Gastroesophageal sphincter (tissue), 3 donors: ENCODE measurements at regions not wholly inside any gene's neighbourhood (a gene's known extent, or its start where the extent isn't known, plus 50 kb on each side); places are given as distances from the start of the nearest gene placed in this dataset.

Experiments
- CTCF ChIP-seq, 4 experiments: fragments of 200-600 bp in 2 of 4; fragments of 450-650 bp in 2 of 4; sonication (generic) in 1 of 4; IDR thresholded peaks; one replicate each; pipeline ENCODE4 v1.5.1; 2017 to 2019; ENCODE audit warnings: antibody characterized with exemption in 4 of 4, mild to moderate bottlenecking in 2 of 4, moderate library complexity in 2 of 4
- EP300 ChIP-seq: sonication (generic); formaldehyde crosslinking; IDR thresholded peaks from one replicate; pipeline ENCODE4 v1.6.1; 2017; ENCODE audit warnings: antibody characterized with exemption, mild to moderate bottlenecking
- POLR2A ChIP-seq, 2 donors: fragments of 450-650 bp; IDR thresholded peaks; one replicate each; pipeline ENCODE4 v1.6.1; 2017; ENCODE audit warnings: antibody characterized with exemption in 2 of 2, mild to moderate bottlenecking in 2 of 2, moderate library complexity in 1 of 2
- POLR2AphosphoS5 ChIP-seq: sonication (generic); formaldehyde crosslinking; IDR thresholded peaks from one replicate; pipeline ENCODE4 v1.6.1; 2017; ENCODE audit warnings: antibody characterized with exemption

GRCh38 chr5:124796495-124796894, 50.1 kb upstream of the ZNF608 start:
- TF ChIP-seq CTCF (IDR thresholded peaks at IDR 0.05), result no peak
- TF ChIP-seq POLR2A (IDR thresholded peaks at IDR 0.05), result no peak
- no peak for TF ChIP-seq POLR2AphosphoS5
- no peak for TF ChIP-seq EP300
